D721Med (cell line): ENCODE measurements at regions not wholly inside any gene's neighbourhood (a gene's known extent, or its start where the extent isn't known, plus 50 kb on each side); places are given as distances from the start of the nearest gene placed in this dataset.

Experiments
- DNase-seq: peaks from one replicate; pipeline ENCODE4 v3.0.0; 2011; ENCODE audit warnings: low spot score; ENCODE audit not compliant: insufficient read length
- FAIRE-seq: peaks from 2 replicates; lab custom pipeline; 2011; peaks lifted over from hg19 to GRCh38; lab: Jason Lieb, UNC
- TF ChIP-seq, protein P1 (sequence below): IDR thresholded peaks from 2 replicates; pipeline ENCODE4 v1.5.1; 2012; ENCODE audit warnings: mild to moderate bottlenecking, control low read depth; ENCODE audit not compliant: insufficient read depth; ENCODE audit errors: missing control alignments

GRCh38 chr9:678897-679296 lies 162.6 kb upstream of the DMRT1 start:
- TF ChIP-seq, protein P1, sequence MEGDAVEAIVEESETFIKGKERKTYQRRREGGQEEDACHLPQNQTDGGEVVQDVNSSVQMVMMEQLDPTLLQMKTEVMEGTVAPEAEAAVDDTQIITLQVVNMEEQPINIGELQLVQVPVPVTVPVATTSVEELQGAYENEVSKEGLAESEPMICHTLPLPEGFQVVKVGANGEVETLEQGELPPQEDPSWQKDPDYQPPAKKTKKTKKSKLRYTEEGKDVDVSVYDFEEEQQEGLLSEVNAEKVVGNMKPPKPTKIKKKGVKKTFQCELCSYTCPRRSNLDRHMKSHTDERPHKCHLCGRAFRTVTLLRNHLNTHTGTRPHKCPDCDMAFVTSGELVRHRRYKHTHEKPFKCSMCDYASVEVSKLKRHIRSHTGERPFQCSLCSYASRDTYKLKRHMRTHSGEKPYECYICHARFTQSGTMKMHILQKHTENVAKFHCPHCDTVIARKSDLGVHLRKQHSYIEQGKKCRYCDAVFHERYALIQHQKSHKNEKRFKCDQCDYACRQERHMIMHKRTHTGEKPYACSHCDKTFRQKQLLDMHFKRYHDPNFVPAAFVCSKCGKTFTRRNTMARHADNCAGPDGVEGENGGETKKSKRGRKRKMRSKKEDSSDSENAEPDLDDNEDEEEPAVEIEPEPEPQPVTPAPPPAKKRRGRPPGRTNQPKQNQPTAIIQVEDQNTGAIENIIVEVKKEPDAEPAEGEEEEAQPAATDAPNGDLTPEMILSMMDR, result no peak
- DNase-seq (no peak), FAIRE-seq (no peak)

GRCh38 chr9:679462-679861 lies 162.0 kb upstream of the DMRT1 start:
- no peak for DNase-seq
- no peak for FAIRE-seq

GRCh38 chr9:680106-680505 lies 161.4 kb upstream of the DMRT1 start:
- DNase-seq, result no peak
- TF ChIP-seq, protein P1, result no peak

More at GRCh38 chr9:679462-679861, 162.0 kb upstream of the DMRT1 start:
- TF ChIP-seq, protein P1, result no peak

DNA sequence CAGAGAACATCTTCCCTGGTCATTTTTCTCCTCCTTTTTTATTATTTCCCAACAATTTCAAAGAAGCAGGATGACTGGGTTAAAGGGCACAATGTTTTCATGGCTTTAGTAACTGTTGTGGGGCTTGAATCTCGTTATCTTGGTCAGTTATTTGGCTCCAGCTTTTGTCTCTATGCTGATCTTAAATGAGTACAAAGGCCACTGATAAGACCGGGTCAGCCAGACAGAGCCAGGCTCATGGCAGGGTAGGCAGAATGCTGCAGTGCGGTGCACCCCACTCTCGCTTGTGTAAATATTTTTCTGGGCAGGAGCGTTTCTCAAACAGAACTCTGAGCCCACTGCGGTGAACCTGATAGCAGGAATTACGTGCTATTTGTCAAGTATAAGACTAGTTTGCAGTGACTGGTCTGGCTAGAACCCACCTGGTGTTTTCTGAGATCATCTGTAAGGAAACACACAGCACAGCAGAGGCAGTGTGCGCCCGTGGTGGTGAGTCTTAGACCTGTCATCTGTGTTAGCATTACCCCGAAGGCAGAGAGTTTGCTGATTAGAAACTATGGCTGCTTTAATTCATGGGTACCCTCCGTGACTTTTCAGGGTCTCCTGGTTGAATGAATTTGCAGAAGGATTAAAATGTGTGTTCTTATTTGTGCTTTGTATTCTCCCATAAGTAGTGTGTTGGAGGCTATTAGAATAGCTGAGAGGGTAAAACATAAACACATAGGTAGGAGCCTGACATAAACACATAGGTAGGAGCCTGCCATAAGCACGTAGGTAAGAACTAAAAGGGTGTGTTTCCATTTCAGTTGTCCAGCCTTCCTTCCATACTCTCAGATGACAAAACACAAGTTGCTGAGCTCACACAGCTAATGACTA lies 158.6 kb upstream of the DMRT1 start:
- FAIRE-seq (no peak), DNase-seq (no peak)
- TF ChIP-seq, protein P1, result no peak

More at GRCh38 chr9:680106-680505, 161.4 kb upstream of the DMRT1 start:
- no peak for FAIRE-seq

DNA sequence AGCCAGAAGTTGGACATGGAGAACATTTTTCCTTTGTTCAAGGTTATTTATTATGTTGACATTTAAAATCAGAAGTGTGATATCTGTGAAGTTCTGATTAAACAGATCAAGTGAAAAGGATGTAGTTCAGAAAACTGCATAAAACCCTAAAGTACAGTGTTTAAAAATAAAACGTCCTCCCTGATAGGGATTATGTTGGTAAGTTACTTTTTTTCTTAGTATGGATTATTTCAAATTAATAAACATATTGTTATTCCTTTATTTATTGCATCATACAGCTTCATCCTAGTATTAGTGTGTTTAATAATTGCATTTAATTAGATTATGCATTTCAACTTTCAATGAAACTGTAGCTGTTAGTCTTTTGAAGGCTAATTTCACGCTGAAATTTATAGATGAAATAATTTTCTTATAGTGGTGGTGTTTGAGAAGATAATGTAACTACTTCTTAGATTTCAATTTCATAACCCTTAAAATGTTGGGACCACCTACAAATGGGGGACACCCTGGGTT lies 157.9 kb upstream of the DMRT1 start:
- FAIRE-seq, result no peak
- DNase-seq, result no peak
- TF ChIP-seq, protein P1, result no peak

- TF ChIP-seq, protein P1, result no peak
- DNase-seq, result peak; percentile 45
- FAIRE-seq, result no peak
These were observed 157.2 kb upstream of the DMRT1 start for GRCh38 chr9:684054-684890.
